ENCODE measurements at regions not wholly inside any gene's neighbourhood (a gene's known extent, or its start where the extent isn't known, plus 50 kb on each side); places are given as distances from the start of the nearest gene placed in this dataset.

DNA sequence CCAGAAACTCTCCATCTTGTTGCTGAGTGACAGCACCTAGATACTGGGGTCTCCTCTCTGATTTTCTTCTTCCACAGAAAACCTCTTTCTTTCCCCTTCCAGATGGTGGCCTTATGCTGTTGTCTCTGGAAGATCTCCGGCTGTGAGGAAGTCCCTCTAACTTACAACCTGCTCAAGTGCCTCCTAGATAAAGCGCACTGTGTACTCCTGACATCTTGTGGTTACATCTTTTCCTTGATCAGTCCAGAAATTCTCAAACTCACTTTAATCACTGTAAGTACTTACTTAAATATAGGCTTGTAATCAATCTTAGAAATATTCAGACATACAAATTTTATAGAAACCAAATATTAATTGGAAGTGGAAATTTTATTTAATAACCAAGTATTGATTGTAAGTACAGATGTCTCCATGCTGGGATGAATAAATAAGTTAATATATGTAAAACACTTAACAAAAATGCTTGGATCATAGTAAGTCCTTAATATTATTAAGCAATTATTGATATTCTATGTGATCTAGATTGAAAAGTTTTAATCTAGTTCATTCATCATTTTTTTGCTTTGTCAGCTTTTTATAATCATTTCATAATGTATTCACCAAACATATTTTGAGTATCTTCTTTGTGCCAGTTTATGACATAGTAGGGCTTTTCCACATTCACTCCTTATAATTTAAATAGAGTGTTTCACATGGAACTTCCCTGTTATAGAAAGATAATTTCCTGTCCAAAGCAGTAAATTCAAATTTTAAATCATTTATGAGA lies 1381.4 kb upstream of the CDH6 start:
- TF ChIP-seq POLR2A (IDR thresholded peaks at IDR 0.05), result no peak
- TF ChIP-seq, protein P1, sequence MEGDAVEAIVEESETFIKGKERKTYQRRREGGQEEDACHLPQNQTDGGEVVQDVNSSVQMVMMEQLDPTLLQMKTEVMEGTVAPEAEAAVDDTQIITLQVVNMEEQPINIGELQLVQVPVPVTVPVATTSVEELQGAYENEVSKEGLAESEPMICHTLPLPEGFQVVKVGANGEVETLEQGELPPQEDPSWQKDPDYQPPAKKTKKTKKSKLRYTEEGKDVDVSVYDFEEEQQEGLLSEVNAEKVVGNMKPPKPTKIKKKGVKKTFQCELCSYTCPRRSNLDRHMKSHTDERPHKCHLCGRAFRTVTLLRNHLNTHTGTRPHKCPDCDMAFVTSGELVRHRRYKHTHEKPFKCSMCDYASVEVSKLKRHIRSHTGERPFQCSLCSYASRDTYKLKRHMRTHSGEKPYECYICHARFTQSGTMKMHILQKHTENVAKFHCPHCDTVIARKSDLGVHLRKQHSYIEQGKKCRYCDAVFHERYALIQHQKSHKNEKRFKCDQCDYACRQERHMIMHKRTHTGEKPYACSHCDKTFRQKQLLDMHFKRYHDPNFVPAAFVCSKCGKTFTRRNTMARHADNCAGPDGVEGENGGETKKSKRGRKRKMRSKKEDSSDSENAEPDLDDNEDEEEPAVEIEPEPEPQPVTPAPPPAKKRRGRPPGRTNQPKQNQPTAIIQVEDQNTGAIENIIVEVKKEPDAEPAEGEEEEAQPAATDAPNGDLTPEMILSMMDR (IDR thresholded peaks at IDR 0.05), result no peak
